Endodermal cell (in vitro differentiated cells): ENCODE measurements at regions not wholly inside any gene's neighbourhood (a gene's known extent, or its start where the extent isn't known, plus 50 kb on each side); places are given as distances from the start of the nearest gene placed in this dataset.

Source experiments
- DNase-seq: peaks from one replicate; pipeline ENCODE4 v3.0.0-alpha.2; 2017
- H3K27ac ChIP-seq: 2 replicates; pipeline ENCODE4 v1.5.1; 2013; ENCODE audit warnings: mild to moderate bottlenecking, low read depth, low read length, moderate library complexity
- H3K27me3 ChIP-seq: 2 replicates; pipeline ENCODE4 v1.6.1; 2013; ENCODE audit warnings: mild to moderate bottlenecking, low read length, moderate library complexity; ENCODE audit not compliant: insufficient read depth, control insufficient read depth, poor library complexity, severe bottlenecking
- H3K36me3 ChIP-seq: 2 replicates; pipeline ENCODE4 v1.7.0; 2013; ENCODE audit warnings: mild to moderate bottlenecking, low read length, moderate library complexity; ENCODE audit not compliant: control insufficient read depth, insufficient read depth
- H3K4me1 ChIP-seq: one replicate; pipeline ENCODE4 v1.7.0; 2013; ENCODE audit warnings: low read length; ENCODE audit not compliant: control insufficient read depth, insufficient read depth
- H3K4me3 ChIP-seq: 2 replicates; pipeline ENCODE4 v1.5.1; 2013; ENCODE audit warnings: mild to moderate bottlenecking, low read length, moderate library complexity
- H3K9ac ChIP-seq: 2 replicates; pipeline ENCODE4 v1.6.1; 2013; ENCODE audit warnings: mild to moderate bottlenecking, low read length, moderate library complexity; ENCODE audit not compliant: poor library complexity, severe bottlenecking; ENCODE audit errors: extremely low read depth
- H3K9me3 ChIP-seq: 2 replicates; pipeline ENCODE4 v1.6.1; 2013; ENCODE audit warnings: mild to moderate bottlenecking, low read length, moderate library complexity; ENCODE audit not compliant: control insufficient read depth
- H3K27ac Mint-ChIP-seq: 2 replicates; pipeline ENCODE4 v1.8.0; 2020; ENCODE audit warnings: mixed read lengths
- H3K27me3 Mint-ChIP-seq: 2 replicates; pipeline ENCODE4 v1.8.0; 2021; ENCODE audit warnings: mild to moderate bottlenecking, mixed read lengths; ENCODE audit not compliant: insufficient read depth
- H3K36me3 Mint-ChIP-seq: 2 replicates; pipeline ENCODE4 v1.8.0; 2020; ENCODE audit warnings: low read depth, mixed read lengths
- H3K4me1 Mint-ChIP-seq: 2 replicates; pipeline ENCODE4 v1.8.0; 2020; ENCODE audit warnings: mixed read lengths
- H3K4me3 Mint-ChIP-seq: 2 replicates; pipeline ENCODE4 v1.8.0; 2020; ENCODE audit warnings: mild to moderate bottlenecking, moderate library complexity, mixed read lengths
- H3K9me3 Mint-ChIP-seq: 2 replicates; pipeline ENCODE4 v1.8.0; 2020; ENCODE audit warnings: mild to moderate bottlenecking, mixed read lengths
- WGBS, 2 experiments: methylation state at CpG; one replicate each; pipeline versions ENCODE4 v1.1.5 to v1.1.7; 2013; ENCODE audit warnings: missing lambda C conversion rate in 2 of 2, mixed read lengths in 1 of 2; ENCODE audit not compliant: insufficient coverage in 1 of 2, insufficient read length in 1 of 2; 5-methylcytosine and 5-hydroxymethylcytosine counted together
- TF ChIP-seq, protein P1 (sequence below): fragments of 200-600 bp; sonication (generic); conservative IDR thresholded peaks from 2 replicates; pipeline ENCODE4 v1.5.0; 2021; ENCODE audit warnings: antibody characterized with exemption, mild to moderate bottlenecking

DNA sequence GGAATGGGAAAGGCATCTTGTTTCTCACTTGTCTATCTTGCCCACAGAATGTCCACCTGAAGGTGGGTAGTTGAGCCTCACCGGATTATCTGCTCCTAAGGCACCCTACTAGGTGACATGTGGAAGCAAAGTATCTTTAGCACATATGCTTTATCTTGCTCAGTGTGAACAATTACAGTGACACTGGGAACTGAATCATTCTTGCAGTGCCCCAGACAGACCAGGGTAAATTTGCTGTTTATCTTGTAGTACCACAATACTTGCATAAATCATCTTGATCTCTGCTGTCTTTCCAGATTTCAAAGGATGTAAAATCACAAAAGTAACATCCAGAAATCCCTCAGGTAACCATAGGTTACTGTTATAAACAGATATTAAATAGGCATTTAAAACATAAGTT is 930.0 kb upstream of the INTU start:
- Histone ChIP-seq H3K27ac (no peak overlapping the region), H3K4me1 (peaks cover 7% of the 10 kb centered on the region), H3K36me3 (no peaks in the 10 kb centered on the region), H3K9me3 (no peaks in the 10 kb centered on the region), H3K9ac (no peak overlapping the region), H3K4me3 (no peak overlapping the region), H3K27me3 (no peaks in the 10 kb centered on the region)
- Mint-ChIP-seq H3K27ac (no peak overlapping the region), H3K36me3 (no peaks in the 10 kb centered on the region), H3K9me3 (no peaks in the 10 kb centered on the region), H3K27me3 (no peaks in the 10 kb centered on the region), H3K4me3 (no peak overlapping the region), H3K4me1 (peaks cover 6% of the 10 kb centered on the region)
- TF ChIP-seq, protein P1, sequence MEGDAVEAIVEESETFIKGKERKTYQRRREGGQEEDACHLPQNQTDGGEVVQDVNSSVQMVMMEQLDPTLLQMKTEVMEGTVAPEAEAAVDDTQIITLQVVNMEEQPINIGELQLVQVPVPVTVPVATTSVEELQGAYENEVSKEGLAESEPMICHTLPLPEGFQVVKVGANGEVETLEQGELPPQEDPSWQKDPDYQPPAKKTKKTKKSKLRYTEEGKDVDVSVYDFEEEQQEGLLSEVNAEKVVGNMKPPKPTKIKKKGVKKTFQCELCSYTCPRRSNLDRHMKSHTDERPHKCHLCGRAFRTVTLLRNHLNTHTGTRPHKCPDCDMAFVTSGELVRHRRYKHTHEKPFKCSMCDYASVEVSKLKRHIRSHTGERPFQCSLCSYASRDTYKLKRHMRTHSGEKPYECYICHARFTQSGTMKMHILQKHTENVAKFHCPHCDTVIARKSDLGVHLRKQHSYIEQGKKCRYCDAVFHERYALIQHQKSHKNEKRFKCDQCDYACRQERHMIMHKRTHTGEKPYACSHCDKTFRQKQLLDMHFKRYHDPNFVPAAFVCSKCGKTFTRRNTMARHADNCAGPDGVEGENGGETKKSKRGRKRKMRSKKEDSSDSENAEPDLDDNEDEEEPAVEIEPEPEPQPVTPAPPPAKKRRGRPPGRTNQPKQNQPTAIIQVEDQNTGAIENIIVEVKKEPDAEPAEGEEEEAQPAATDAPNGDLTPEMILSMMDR, result no peak
- WGBS, 2 experiments, result 60 to 81% methylated on average over 1 of the region's 1 CpG
- no peak for DNase-seq

GRCh38 chr4:126705266-126705665 is 927.5 kb upstream of the INTU start:
- Histone ChIP-seq H3K9ac (no peak overlapping the region), H3K36me3 (no peaks in the 10 kb centered on the region), H3K27me3 (no peaks in the 10 kb centered on the region), H3K4me1 (peaks cover 7% of the 10 kb centered on the region), H3K4me3 (no peak overlapping the region), H3K9me3 (no peaks in the 10 kb centered on the region), H3K27ac (no peak overlapping the region)
- TF ChIP-seq, protein P1, result no peak
- Mint-ChIP-seq H3K27me3 (no peaks in the 10 kb centered on the region), H3K4me1 (peaks cover 13% of the 10 kb centered on the region), H3K9me3 (no peaks in the 10 kb centered on the region), H3K36me3 (no peaks in the 10 kb centered on the region), H3K4me3 (no peak overlapping the region), H3K27ac (no peak overlapping the region)
- no peak for DNase-seq
- WGBS, 2 experiments, result 67 to 94% methylated on average over 1 to 3 of the region's 3 CpGs

DNA sequence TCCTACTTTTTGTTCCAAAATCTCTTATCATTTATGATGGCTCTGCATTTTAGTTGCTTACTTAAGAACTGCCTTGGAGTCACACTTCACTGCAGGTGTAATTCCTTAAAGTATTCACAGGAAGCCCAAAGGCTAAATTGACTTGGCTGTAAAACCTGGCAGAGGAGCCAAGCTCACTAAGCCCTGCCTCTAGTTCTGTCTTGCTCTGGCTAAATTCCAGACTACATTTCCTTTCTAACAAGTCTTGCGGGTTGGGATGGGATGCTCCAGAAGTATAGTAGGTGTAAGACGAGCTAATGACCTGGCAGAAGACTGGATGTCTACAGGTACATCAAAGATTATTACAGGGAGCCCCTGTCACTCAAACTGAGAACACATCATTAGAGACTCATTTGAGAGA is 924.0 kb upstream of the INTU start:
- H3K9me3 Mint-ChIP-seq, result no peaks in the 10 kb centered on the region
- no peak for DNase-seq
- Histone ChIP-seq H3K36me3 (no peaks in the 10 kb centered on the region), H3K4me3 (no peak overlapping the region), H3K4me1 (no peaks in the 10 kb centered on the region), H3K27me3 (no peaks in the 10 kb centered on the region), H3K9ac (no peak overlapping the region), H3K9me3 (no peaks in the 10 kb centered on the region), H3K27ac (no peak overlapping the region)
- H3K27ac Mint-ChIP-seq, result no peak overlapping the region
- TF ChIP-seq, protein P1, result no peak
- no peak overlapping the region for H3K4me3 Mint-ChIP-seq
- no peaks in the 10 kb centered on the region for H3K36me3 Mint-ChIP-seq
- H3K4me1 Mint-ChIP-seq, result peaks cover 7% of the 10 kb centered on the region
- 90 to 97% methylated on average over 2 of the region's 2 CpGs for WGBS, 2 experiments
- no peaks in the 10 kb centered on the region for H3K27me3 Mint-ChIP-seq
